NCI-H2107 treated with DMSO at 0.1 percent for 48 hours (cell line): ENCODE measurements at regions not wholly inside any gene's neighbourhood (a gene's known extent, or its start where the extent isn't known, plus 50 kb on each side); places are given as distances from the start of the nearest gene placed in this dataset.
A peak's percentile ranks its signal among the peaks of the same experiment; 100 is the strongest.
"Not testable (repeated sequence)": the region's sequence is repeated elsewhere in the genome, so short reads cannot be mapped to it uniquely, and the experiment has no call there.

Experiments
- DNase-seq: peaks from one replicate; lab custom pipeline; 2025; ENCODE audit not compliant: unreplicated experiment; lab: John Stamatoyannopoulos, UW

- no peak for DNase-seq
Observed at GRCh38 chr2:49686897-49687442, 532.7 kb upstream of the FSHR start.

GRCh38 chr2:49686291-49686690 is 532.0 kb upstream of the FSHR start:
- DNase-seq = no peak

GRCh38 chr2:49677227-49677626 is 522.9 kb upstream of the FSHR start:
- no peak for DNase-seq

GRCh38 chr2:49664827-49665226 is 510.5 kb upstream of the FSHR start:
- no peak for DNase-seq

- no peak for DNase-seq
Observed at GRCh38 chr2:49661809-49662208, 507.5 kb upstream of the FSHR start.

GRCh38 chr2:49656853-49657252 is 502.5 kb upstream of the FSHR start:
- DNase-seq = no peak

- DNase-seq = no peak
Observed at GRCh38 chr2:49643149-49643548, 488.8 kb upstream of the FSHR start.

GRCh38 chr2:49640630-49641029 is 486.3 kb upstream of the FSHR start:
- DNase-seq = no peak

GRCh38 chr2:49621016-49621415 is 466.7 kb upstream of the FSHR start:
- DNase-seq = no peak

- peak; percentile 2 for DNase-seq
Observed at GRCh38 chr2:49619804-49620203, 465.5 kb upstream of the FSHR start.

- no peak for DNase-seq
Observed at GRCh38 chr2:49618491-49618890, 464.2 kb upstream of the FSHR start.

GRCh38 chr2:49616800-49617199 is 462.5 kb upstream of the FSHR start:
- peak; percentile 60 for DNase-seq

GRCh38 chr2:49611796-49612195 is 457.5 kb upstream of the FSHR start:
- DNase-seq = not testable (repeated sequence)

- DNase-seq = no peak
Observed at GRCh38 chr2:49600524-49600923, 446.2 kb upstream of the FSHR start.

- no peak for DNase-seq
Observed at GRCh38 chr2:49598231-49598630, 443.9 kb upstream of the FSHR start.

- no peak for DNase-seq
Observed at GRCh38 chr2:49585921-49586320, 431.6 kb upstream of the FSHR start.

GRCh38 chr2:49582946-49583345 is 428.6 kb upstream of the FSHR start:
- DNase-seq = no peak

GRCh38 chr2:49577041-49577440 is 422.7 kb upstream of the FSHR start:
- no peak for DNase-seq

- DNase-seq = no peak
Observed at GRCh38 chr2:49569176-49569575, 414.9 kb upstream of the FSHR start.

- DNase-seq = no peak
Observed at GRCh38 chr2:49567811-49568600, 413.7 kb upstream of the FSHR start.

- no peak for DNase-seq
Observed at GRCh38 chr2:49567021-49567420, 412.7 kb upstream of the FSHR start.

GRCh38 chr2:49553658-49554057 is 399.3 kb upstream of the FSHR start:
- DNase-seq = no peak

- no peak for DNase-seq
Observed at GRCh38 chr2:49532702-49533101, 378.4 kb upstream of the FSHR start.
